DND-41 (cell line): ENCODE measurements at regions not wholly inside any gene's neighbourhood (a gene's known extent, or its start where the extent isn't known, plus 50 kb on each side); places are given as distances from the start of the nearest gene placed in this dataset.

Experiments
- ATAC-seq: fragments of 200-7000 bp; cut with Tn5 transposase; 3 replicates; pipeline ENCODE4 v1.9.1; 2021; ENCODE audit warnings: low read depth; ENCODE audit not compliant: insufficient read depth
- DNase-seq: peaks from one replicate; pipeline ENCODE4 v3.0.0-alpha.2; 2020
- H2AFZ ChIP-seq: 2 replicates; pipeline ENCODE4 v1.6.0; 2012; ENCODE audit warnings: low read depth, low read length
- H3K27ac ChIP-seq: 2 replicates; pipeline ENCODE4 v1.5.1; 2012; ENCODE audit warnings: low read length, inconsistent platforms
- H3K27me3 ChIP-seq: fragments of 200-600 bp; sonication (generic); 2 replicates; pipeline ENCODE4 v1.6.0; 2012; ENCODE audit warnings: low read length, mild to moderate bottlenecking, inconsistent platforms; ENCODE audit not compliant: insufficient read depth, poor library complexity
- H3K36me3 ChIP-seq: 2 replicates; pipeline ENCODE4 v1.5.1; 2012; ENCODE audit warnings: low read length, inconsistent platforms; ENCODE audit not compliant: insufficient read depth
- H3K4me1 ChIP-seq: 2 replicates; pipeline ENCODE4 v1.5.1; 2012; ENCODE audit warnings: mild to moderate bottlenecking, low read length; ENCODE audit not compliant: insufficient read depth
- H3K4me2 ChIP-seq: 2 replicates; pipeline ENCODE4 v1.6.0; 2012; ENCODE audit warnings: mild to moderate bottlenecking, moderate library complexity, low read length, inconsistent platforms; ENCODE audit not compliant: insufficient read depth
- H3K4me3 ChIP-seq, 2 experiments: fragments of 200-600 bp in 1 of 2; shearing (Covaris generic) in 1 of 2; 2 replicates each; pipeline ENCODE4 v1.5.1; 2012 to 2016; ENCODE audit warnings: inconsistent platforms in 2 of 2, low read length in 2 of 2, mild to moderate bottlenecking in 2 of 2, low read depth in 1 of 2, moderate library complexity in 1 of 2
- H3K79me2 ChIP-seq: 2 replicates; pipeline ENCODE4 v1.6.0; 2012; ENCODE audit warnings: low read length, inconsistent platforms; ENCODE audit not compliant: insufficient read depth
- H3K9ac ChIP-seq: 2 replicates; pipeline ENCODE4 v1.6.0; 2012; ENCODE audit warnings: low read depth, mild to moderate bottlenecking, inconsistent platforms, low read length, moderate library complexity
- H3K9me3 ChIP-seq: 2 replicates; pipeline ENCODE4 v1.5.1; 2012; ENCODE audit warnings: low read length, moderate library complexity, mild to moderate bottlenecking, inconsistent platforms; ENCODE audit not compliant: insufficient read depth, severe bottlenecking
- H4K20me1 ChIP-seq: 2 replicates; pipeline ENCODE4 v1.6.0; 2012; ENCODE audit warnings: low read length; ENCODE audit not compliant: insufficient read depth
- EZH2 ChIP-seq: IDR thresholded peaks from 3 replicates; pipeline ENCODE4 v1.6.1; 2012; ENCODE audit warnings: borderline replicate concordance, low read depth, mild to moderate bottlenecking, moderate library complexity, low read length, inconsistent platforms; ENCODE audit not compliant: severe bottlenecking
- TF ChIP-seq, protein P1 (sequence below): IDR thresholded peaks from 2 replicates; pipeline ENCODE4 v1.5.1; 2012; ENCODE audit warnings: borderline replicate concordance, low read length, moderate library complexity, mild to moderate bottlenecking; ENCODE audit not compliant: poor library complexity, severe bottlenecking; ENCODE audit errors: extremely low read depth

DNA sequence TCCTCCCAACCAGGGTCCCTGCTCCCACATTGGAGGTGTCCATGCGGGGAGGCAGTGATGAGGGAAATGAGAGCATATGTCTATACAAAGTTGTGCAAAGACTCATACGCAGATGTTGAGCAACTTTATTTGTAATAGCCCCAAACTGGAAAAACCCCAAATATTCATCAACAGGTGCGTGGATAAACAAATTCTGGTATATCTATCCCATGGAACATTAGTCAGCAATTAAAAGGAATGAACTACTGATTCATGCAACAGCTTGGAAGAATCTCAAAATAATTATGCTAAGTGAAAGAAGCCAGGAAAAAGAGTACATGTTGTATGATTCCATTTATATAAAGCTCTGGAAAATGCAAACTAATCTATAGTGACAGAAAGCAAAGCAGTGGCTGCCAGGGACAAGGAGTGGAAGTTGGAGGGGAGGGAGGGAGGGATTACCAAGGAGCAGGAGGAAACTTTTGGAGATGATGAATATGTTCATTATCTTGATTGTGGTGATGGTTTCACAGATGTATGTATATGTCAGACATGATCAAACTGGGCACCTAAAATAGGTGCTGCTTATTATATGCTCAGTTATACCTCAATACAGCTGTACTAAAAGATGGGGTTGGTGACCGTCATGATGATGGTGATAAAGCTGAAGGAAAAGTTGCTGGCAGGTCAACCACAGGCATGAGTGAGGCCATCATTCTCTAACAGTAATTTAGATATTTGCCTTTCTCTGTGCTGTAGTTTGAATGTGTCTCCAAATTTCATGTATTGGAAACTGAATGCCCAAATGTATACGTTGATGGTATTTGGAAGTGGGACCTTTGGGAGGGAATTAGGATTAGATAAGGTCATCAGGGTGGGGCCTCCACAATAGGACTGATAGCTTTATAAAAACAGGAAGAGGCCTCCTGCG is 270.9 kb downstream of the CYP26B1 start:
- Histone ChIP-seq H3K79me2 (no peaks in the 10 kb centered on the region), H2AFZ (no peak overlapping the region), H3K4me1 (no peaks in the 10 kb centered on the region), H3K4me2 (no peak overlapping the region), H3K9ac (no peak overlapping the region), H3K9me3 (no peaks in the 10 kb centered on the region), H3K4me3 (no peak overlapping the region), H3K27me3 (no peaks in the 10 kb centered on the region), H3K27ac (no peak overlapping the region), H4K20me1 (no peaks in the 10 kb centered on the region), H3K36me3 (no peaks in the 10 kb centered on the region)
- ATAC-seq (no peak), DNase-seq (no peak)
- no peak for TF ChIP-seq EZH2
- TF ChIP-seq, protein P1, sequence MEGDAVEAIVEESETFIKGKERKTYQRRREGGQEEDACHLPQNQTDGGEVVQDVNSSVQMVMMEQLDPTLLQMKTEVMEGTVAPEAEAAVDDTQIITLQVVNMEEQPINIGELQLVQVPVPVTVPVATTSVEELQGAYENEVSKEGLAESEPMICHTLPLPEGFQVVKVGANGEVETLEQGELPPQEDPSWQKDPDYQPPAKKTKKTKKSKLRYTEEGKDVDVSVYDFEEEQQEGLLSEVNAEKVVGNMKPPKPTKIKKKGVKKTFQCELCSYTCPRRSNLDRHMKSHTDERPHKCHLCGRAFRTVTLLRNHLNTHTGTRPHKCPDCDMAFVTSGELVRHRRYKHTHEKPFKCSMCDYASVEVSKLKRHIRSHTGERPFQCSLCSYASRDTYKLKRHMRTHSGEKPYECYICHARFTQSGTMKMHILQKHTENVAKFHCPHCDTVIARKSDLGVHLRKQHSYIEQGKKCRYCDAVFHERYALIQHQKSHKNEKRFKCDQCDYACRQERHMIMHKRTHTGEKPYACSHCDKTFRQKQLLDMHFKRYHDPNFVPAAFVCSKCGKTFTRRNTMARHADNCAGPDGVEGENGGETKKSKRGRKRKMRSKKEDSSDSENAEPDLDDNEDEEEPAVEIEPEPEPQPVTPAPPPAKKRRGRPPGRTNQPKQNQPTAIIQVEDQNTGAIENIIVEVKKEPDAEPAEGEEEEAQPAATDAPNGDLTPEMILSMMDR, result no peak

DNA sequence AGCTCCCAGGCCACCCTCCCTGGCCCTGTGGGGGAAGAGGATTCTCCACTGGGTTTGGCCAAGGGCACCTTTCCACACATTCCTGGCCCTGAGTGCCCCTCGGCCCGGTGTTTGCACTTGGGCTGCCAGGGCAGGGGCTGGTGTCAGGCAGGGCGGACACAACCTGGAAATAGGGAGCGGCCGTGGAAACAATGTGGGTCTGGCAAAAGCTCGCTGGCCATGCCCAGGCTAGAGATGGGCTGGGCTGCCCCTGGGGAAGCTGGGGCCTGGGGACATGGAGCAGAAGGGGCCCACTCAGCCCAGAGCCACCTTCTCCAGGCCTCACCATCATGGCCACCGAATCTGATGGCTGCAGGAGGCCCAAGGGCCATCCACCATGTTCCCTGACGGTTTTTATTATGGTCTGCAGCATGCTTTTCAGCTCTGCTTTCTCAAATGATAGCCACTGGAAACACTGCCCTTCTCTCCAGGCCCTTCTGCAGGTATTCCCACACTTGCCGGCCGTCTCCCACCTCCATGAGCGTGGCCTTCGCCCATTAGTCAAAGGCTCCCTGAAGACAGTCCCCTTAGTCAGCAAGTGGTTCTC is 275.1 kb downstream of the CYP26B1 start:
- Histone ChIP-seq H3K4me1 (no peaks in the 10 kb centered on the region), H3K27me3 (no peaks in the 10 kb centered on the region), H3K27ac (no peak overlapping the region), H3K9ac (no peak overlapping the region), H3K4me3 (no peak overlapping the region), H3K79me2 (no peaks in the 10 kb centered on the region), H3K9me3 (no peaks in the 10 kb centered on the region), H2AFZ (no peak overlapping the region), H4K20me1 (no peaks in the 10 kb centered on the region), H3K36me3 (no peaks in the 10 kb centered on the region), H3K4me2 (no peak overlapping the region)
- TF ChIP-seq, protein P1, result no peak
- no peak for TF ChIP-seq EZH2
- DNase-seq (no peak), ATAC-seq (no peak)

DNA sequence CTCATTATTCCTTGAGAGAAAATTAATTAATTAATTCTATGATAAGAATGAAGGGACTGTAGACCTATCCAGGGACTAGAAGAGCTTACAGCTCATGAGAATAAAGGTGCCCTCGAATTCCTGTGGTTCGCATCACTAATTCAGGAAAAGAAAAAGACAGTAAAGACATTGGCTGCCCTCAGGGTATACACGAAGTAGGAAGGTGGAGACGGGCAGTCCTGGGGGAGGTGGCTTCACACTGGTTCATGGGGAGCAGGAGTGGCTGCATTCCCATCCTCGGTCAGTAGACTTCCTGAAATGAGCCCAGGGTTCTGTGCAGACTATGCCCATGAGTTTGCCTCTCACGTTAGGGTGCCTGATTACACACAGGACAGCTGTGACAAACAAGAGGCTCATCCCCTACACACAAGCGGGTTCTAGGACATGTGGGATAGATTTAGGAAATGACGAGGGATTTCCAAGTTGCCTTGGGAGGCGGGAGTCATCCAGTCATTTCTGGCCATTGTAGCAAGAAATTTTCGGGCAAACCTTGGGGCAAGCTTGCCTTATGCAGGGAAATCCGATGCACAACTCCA is 282.2 kb downstream of the CYP26B1 start:
- no peaks in the 10 kb centered on the region for H4K20me1 ChIP-seq
- TF ChIP-seq, protein P1, result no peak
- TF ChIP-seq EZH2, result no peak
- H3K36me3 ChIP-seq, result no peaks in the 10 kb centered on the region
- no peak for DNase-seq
- no peak overlapping the region for H3K4me2 ChIP-seq
- no peaks in the 10 kb centered on the region for H3K27me3 ChIP-seq
- no peak overlapping the region for H3K27ac ChIP-seq
- no peak overlapping the region for H3K9ac ChIP-seq
- no peak for ATAC-seq
- H3K4me1 ChIP-seq, result no peaks in the 10 kb centered on the region
- no peaks in the 10 kb centered on the region for H3K79me2 ChIP-seq
- no peaks in the 10 kb centered on the region for H3K9me3 ChIP-seq
- no peak overlapping the region for H2AFZ ChIP-seq
- H3K4me3 ChIP-seq, result no peak overlapping the region
